ENCODE measurements at regions not wholly inside any gene's neighbourhood (a gene's known extent, or its start where the extent isn't known, plus 50 kb on each side); places are given as distances from the start of the nearest gene placed in this dataset.

- H3K4me3 ChIP-seq (ENCODE audit: low read depth, low read length), result no peak overlapping the region
- no peak for DNase-seq (ENCODE audit: low read depth, low spot score)
- in situ Hi-C loops (cut with HindIII; ENCODE audit: low sequenced_read_pairs), result no loop called here
- no peak for TF ChIP-seq CTCF (IDR thresholded peaks at IDR 0.05; ENCODE audit: low read depth, low read length)
Measured at GRCh38 chr18:78892721-78893120, 86.9 kb upstream of the SALL3 start.

- no peak for TF ChIP-seq CTCF (IDR thresholded peaks at IDR 0.05; ENCODE audit: low read depth, low read length)
- in situ Hi-C loops (cut with HindIII; ENCODE audit: low sequenced_read_pairs), result no loop called here
- no peak for DNase-seq (ENCODE audit: low read depth, low spot score)
- no peak overlapping the region for H3K4me3 ChIP-seq (ENCODE audit: low read depth, low read length)
Measured at GRCh38 chr18:78893281-78894032, 86.2 kb upstream of the SALL3 start.

GRCh38 chr18:78894033-78894305 lies 85.6 kb upstream of the SALL3 start:
- DNase-seq (ENCODE audit: low read depth, low spot score), result no peak
- TF ChIP-seq CTCF (IDR thresholded peaks at IDR 0.05; ENCODE audit: low read depth, low read length), result no peak
- no peak overlapping the region for H3K4me3 ChIP-seq (ENCODE audit: low read depth, low read length)
- in situ Hi-C loops (cut with HindIII; ENCODE audit: low sequenced_read_pairs), result no loop called here

GRCh38 chr18:78895207-78896001 lies 84.2 kb upstream of the SALL3 start:
- TF ChIP-seq CTCF (IDR thresholded peaks at IDR 0.05; ENCODE audit: low read depth, low read length), result no peak

GRCh38 chr18:78896111-78896905 lies 83.3 kb upstream of the SALL3 start:
- H3K4me3 ChIP-seq (ENCODE audit: low read depth, low read length), result no peak overlapping the region
- in situ Hi-C loops (cut with HindIII; ENCODE audit: low sequenced_read_pairs), result no loop called here
- no peak for TF ChIP-seq CTCF (IDR thresholded peaks at IDR 0.05; ENCODE audit: low read depth, low read length)
- no peak for DNase-seq (ENCODE audit: low read depth, low spot score)

More at GRCh38 chr18:78895207-78896001, 84.2 kb upstream of the SALL3 start:
- no peak for DNase-seq (ENCODE audit: low read depth, low spot score)
- no peak overlapping the region for H3K4me3 ChIP-seq (ENCODE audit: low read depth, low read length)
- in situ Hi-C loops (cut with HindIII; ENCODE audit: low sequenced_read_pairs), result no loop called here

- no peak overlapping the region for H3K4me3 ChIP-seq (ENCODE audit: low read depth, low read length)
- in situ Hi-C loops (cut with HindIII; ENCODE audit: low sequenced_read_pairs), result no loop called here
- no peak for DNase-seq (ENCODE audit: low read depth, low spot score)
- no peak for TF ChIP-seq CTCF (IDR thresholded peaks at IDR 0.05; ENCODE audit: low read depth, low read length)
Measured at GRCh38 chr18:78898066-78898465, 81.6 kb upstream of the SALL3 start.

Data from astrocyte of the spinal cord (primary cell).